HFFc6 (cell line): ENCODE measurements at regions not wholly inside any gene's neighbourhood (a gene's known extent, or its start where the extent isn't known, plus 50 kb on each side); places are given as distances from the start of the nearest gene placed in this dataset.

Experiments used
- DNase-seq: peaks from one replicate; pipeline ENCODE4 v3.0.0-alpha.2; 2018
- H3K27ac Mint-ChIP-seq: 2 replicates; pipeline ENCODE4 v1.8.0; 2020; ENCODE audit warnings: mild to moderate bottlenecking, mixed read lengths
- H3K27me3 Mint-ChIP-seq: 2 replicates; pipeline ENCODE4 v1.8.0; 2021; ENCODE audit warnings: mild to moderate bottlenecking, moderate library complexity, mixed read lengths; ENCODE audit not compliant: insufficient read depth
- H3K36me3 Mint-ChIP-seq: 2 replicates; pipeline ENCODE4 v1.8.0; 2021; ENCODE audit warnings: low read depth, mixed read lengths
- H3K4me1 Mint-ChIP-seq: 2 replicates; pipeline ENCODE4 v1.8.0; 2020; ENCODE audit warnings: low read depth, mixed read lengths
- H3K4me3 Mint-ChIP-seq: 2 replicates; pipeline ENCODE4 v1.8.0; 2020; ENCODE audit warnings: mild to moderate bottlenecking, moderate library complexity, mixed read lengths
- H3K9me3 Mint-ChIP-seq: 2 replicates; pipeline ENCODE4 v1.8.0; 2020; ENCODE audit warnings: mild to moderate bottlenecking, mixed read lengths
- TF ChIP-seq, protein P1 (sequence below): fragments of 200-600 bp; sonication (generic); IDR thresholded peaks from 2 replicates; pipeline ENCODE4 v1.5.0; 2021; ENCODE audit warnings: antibody characterized with exemption, mild to moderate bottlenecking

DNA sequence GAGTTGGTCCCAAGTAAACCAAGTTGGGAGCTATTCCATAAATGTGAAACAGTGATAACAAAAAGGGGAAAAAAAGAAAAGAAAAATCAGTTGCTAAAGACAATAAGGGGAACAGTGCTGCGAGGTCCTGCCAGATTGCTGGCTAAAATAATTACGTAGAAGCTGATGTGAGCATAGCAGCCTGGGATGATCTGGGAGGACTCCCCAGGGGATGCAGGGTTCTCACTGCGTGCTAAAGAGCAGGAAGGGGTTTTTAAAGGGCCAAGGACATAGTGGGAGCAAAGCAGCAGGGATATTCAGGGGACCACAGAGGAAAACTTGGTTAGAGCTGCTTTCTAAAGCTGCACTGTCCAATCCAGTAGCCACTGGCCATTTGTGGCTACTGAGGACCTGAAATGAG is 133.0 kb upstream of the UMPS start:
- Mint-ChIP-seq H3K36me3 (no peaks in the 10 kb centered on the region), H3K9me3 (no peaks in the 10 kb centered on the region), H3K27ac (no peak overlapping the region), H3K4me1 (peaks cover 10% of the 10 kb centered on the region), H3K4me3 (no peak overlapping the region), H3K27me3 (peaks cover 43% of the 10 kb centered on the region)
- no peak for DNase-seq
- TF ChIP-seq, protein P1, sequence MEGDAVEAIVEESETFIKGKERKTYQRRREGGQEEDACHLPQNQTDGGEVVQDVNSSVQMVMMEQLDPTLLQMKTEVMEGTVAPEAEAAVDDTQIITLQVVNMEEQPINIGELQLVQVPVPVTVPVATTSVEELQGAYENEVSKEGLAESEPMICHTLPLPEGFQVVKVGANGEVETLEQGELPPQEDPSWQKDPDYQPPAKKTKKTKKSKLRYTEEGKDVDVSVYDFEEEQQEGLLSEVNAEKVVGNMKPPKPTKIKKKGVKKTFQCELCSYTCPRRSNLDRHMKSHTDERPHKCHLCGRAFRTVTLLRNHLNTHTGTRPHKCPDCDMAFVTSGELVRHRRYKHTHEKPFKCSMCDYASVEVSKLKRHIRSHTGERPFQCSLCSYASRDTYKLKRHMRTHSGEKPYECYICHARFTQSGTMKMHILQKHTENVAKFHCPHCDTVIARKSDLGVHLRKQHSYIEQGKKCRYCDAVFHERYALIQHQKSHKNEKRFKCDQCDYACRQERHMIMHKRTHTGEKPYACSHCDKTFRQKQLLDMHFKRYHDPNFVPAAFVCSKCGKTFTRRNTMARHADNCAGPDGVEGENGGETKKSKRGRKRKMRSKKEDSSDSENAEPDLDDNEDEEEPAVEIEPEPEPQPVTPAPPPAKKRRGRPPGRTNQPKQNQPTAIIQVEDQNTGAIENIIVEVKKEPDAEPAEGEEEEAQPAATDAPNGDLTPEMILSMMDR, result no peak

GRCh38 chr3:124597979-124598378 is 132.3 kb upstream of the UMPS start:
- Mint-ChIP-seq H3K27me3 (peaks cover 37% of the 10 kb centered on the region), H3K9me3 (no peaks in the 10 kb centered on the region), H3K4me1 (peaks cover 10% of the 10 kb centered on the region), H3K27ac (no peak overlapping the region), H3K36me3 (no peaks in the 10 kb centered on the region), H3K4me3 (no peak overlapping the region)
- no peak for DNase-seq
- TF ChIP-seq, protein P1, result no peak

DNA sequence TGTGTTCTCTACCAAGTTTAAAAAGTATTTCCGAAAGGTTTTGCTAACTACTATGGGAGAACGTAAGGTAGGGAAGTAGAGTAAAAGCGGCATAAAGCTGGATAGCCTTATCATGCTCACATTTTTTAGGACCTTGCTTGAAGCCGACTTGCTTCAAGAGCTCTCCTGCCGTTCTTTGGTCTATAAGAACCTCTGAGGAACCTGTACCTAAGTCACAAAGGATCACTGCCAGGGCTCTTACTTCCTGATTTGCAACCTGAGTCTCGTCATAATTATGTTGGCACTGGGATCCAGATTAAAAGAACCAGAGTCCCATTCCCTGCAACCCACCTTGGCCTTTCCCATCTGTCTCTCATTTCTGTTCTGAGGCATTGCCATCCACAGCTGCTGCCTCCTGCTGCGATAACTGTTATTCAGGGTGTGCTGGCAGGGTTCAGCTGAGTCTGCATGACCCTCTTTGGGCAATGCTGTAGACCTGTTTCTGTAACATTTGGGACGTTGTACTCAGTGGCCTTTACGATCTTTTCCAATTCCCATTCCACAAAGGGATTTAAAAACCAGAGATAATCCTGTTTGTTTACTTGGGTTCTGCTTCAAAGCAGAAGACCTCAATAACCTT is 131.0 kb upstream of the UMPS start:
- Mint-ChIP-seq H3K4me3 (no peak overlapping the region), H3K9me3 (no peaks in the 10 kb centered on the region), H3K27me3 (peaks cover 34% of the 10 kb centered on the region), H3K36me3 (no peaks in the 10 kb centered on the region), H3K27ac (no peak overlapping the region), H3K4me1 (peaks cover 10% of the 10 kb centered on the region)
- DNase-seq, result no peak
- TF ChIP-seq, protein P1, result no peak

GRCh38 chr3:124599779-124600693 is 130.2 kb upstream of the UMPS start:
- Mint-ChIP-seq H3K27me3 (peaks cover 34% of the 10 kb centered on the region), H3K4me1 (peaks cover 10% of the 10 kb centered on the region), H3K4me3 (no peak overlapping the region), H3K9me3 (no peaks in the 10 kb centered on the region), H3K27ac (no peak overlapping the region), H3K36me3 (no peaks in the 10 kb centered on the region)
- TF ChIP-seq, protein P1, result no peak
- peak; percentile 13 for DNase-seq

- Mint-ChIP-seq H3K27ac (no peak overlapping the region), H3K4me1 (peaks cover 10% of the 10 kb centered on the region), H3K36me3 (no peaks in the 10 kb centered on the region), H3K4me3 (no peak overlapping the region), H3K9me3 (no peaks in the 10 kb centered on the region), H3K27me3 (peaks cover 38% of the 10 kb centered on the region)
- TF ChIP-seq, protein P1, result no peak
- no peak for DNase-seq
Observed at GRCh38 chr3:124600765-124601164, 129.5 kb upstream of the UMPS start.
